ENCODE measurements at regions not wholly inside any gene's neighbourhood (a gene's known extent, or its start where the extent isn't known, plus 50 kb on each side); places are given as distances from the start of the nearest gene placed in this dataset.

- Mint-ChIP-seq H3K27ac (no peak overlapping the region), H3K27me3 (ENCODE audit: low read depth) (no peaks in the 10 kb centered on the region), H3K36me3 (ENCODE audit: low read depth) (no peaks in the 10 kb centered on the region), H3K9me3 (no peaks in the 10 kb centered on the region), H3K4me3 (no peak overlapping the region), H3K4me1 (ENCODE audit: low read depth) (no peaks in the 10 kb centered on the region)
Observed at GRCh38 chr16:74199066-74199841, 97.4 kb upstream of the PSMD7 start.

DNA sequence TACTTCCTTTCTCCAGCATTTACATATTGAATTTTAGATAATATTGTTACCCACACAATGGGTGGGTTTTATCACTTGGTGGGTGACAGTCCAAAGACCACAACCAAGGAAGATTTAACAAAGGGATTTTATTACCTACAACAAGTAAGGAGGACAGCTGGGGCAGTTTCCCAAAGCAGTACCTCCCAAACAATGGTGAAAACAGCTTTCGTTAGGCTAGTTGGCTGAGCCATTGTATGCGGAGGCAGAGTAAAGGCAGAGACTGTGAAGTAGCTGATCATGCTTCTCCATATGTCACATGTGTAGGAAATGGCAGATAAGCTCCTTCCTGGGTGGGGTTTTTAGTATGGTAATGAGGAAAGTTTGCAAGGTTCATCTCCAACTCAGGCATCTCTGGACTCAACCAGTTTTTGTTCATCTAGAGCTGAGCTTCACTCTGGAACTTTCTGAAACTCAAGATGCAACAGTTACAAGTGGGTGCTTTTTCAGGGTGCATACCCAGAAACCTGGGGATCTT is 104.3 kb upstream of the PSMD7 start:
- Mint-ChIP-seq H3K27ac (no peak overlapping the region), H3K9me3 (no peaks in the 10 kb centered on the region), H3K36me3 (ENCODE audit: low read depth) (no peaks in the 10 kb centered on the region), H3K4me3 (no peak overlapping the region), H3K4me1 (ENCODE audit: low read depth) (no peaks in the 10 kb centered on the region), H3K27me3 (ENCODE audit: low read depth) (no peaks in the 10 kb centered on the region)

DNA sequence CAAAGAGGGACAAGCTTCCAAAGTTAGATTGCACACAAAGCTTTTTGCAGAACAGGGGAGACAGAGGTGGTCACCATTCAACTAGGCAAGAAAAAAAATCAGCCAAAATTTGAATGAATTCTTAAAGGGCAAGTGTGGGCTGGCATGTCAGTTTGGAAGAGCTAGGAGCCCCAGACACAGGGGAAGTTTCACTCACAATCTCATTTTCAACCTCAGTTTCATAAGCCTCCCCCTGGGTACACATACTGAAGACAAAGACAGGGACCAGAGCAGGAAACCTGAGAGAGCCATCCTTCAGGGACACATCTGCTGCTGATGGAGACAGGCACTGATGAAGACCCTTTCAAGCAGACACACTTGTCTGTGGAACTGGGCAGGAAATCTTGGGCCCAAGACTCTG is 106.3 kb upstream of the PSMD7 start:
- no peaks in the 10 kb centered on the region for H3K36me3 Mint-ChIP-seq (ENCODE audit: low read depth)
- no peak overlapping the region for H3K4me3 Mint-ChIP-seq
- no peaks in the 10 kb centered on the region for H3K27me3 Mint-ChIP-seq (ENCODE audit: low read depth)
- H3K4me1 Mint-ChIP-seq (ENCODE audit: low read depth), result no peaks in the 10 kb centered on the region
- H3K9me3 Mint-ChIP-seq, result peaks cover 6% of the 10 kb centered on the region
- no peak overlapping the region for H3K27ac Mint-ChIP-seq

DNA sequence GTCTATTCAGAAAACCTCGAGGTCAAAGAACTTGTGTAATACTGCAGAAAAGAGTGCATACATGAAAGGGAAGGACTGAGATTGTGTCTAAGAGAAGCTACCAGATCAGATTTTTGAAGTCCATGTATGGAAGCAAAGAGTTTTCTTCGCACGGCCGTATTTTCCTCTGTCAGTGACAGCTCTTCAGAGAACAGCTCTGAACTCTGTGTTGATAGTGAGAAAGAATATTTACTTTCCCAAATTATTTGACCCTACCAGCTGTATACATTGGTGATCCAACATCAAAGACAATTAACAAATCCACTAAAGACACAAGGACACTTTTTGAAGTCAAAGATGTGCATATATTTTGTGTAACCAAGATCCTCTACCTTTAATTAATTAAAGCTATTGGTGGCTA is 107.8 kb upstream of the PSMD7 start:
- Mint-ChIP-seq H3K27me3 (ENCODE audit: low read depth) (no peaks in the 10 kb centered on the region), H3K9me3 (peaks cover 6% of the 10 kb centered on the region), H3K4me1 (ENCODE audit: low read depth) (no peaks in the 10 kb centered on the region), H3K36me3 (ENCODE audit: low read depth) (no peaks in the 10 kb centered on the region), H3K4me3 (no peak overlapping the region), H3K27ac (no peak overlapping the region)

- Mint-ChIP-seq H3K36me3 (ENCODE audit: low read depth) (no peaks in the 10 kb centered on the region), H3K27ac (no peak overlapping the region), H3K4me3 (no peak overlapping the region), H3K4me1 (ENCODE audit: low read depth) (no peaks in the 10 kb centered on the region), H3K27me3 (ENCODE audit: low read depth) (no peaks in the 10 kb centered on the region), H3K9me3 (peaks cover 9% of the 10 kb centered on the region)
Observed at GRCh38 chr16:74186561-74186971, 110.0 kb upstream of the PSMD7 start.

GRCh38 chr16:74184839-74185238 is 111.8 kb upstream of the PSMD7 start:
- no peaks in the 10 kb centered on the region for H3K27me3 Mint-ChIP-seq (ENCODE audit: low read depth)
- no peak overlapping the region for H3K4me3 Mint-ChIP-seq
- H3K36me3 Mint-ChIP-seq (ENCODE audit: low read depth), result no peaks in the 10 kb centered on the region
- H3K4me1 Mint-ChIP-seq (ENCODE audit: low read depth), result no peaks in the 10 kb centered on the region
- no peak overlapping the region for H3K27ac Mint-ChIP-seq
- peaks cover 9% of the 10 kb centered on the region for H3K9me3 Mint-ChIP-seq

DNA sequence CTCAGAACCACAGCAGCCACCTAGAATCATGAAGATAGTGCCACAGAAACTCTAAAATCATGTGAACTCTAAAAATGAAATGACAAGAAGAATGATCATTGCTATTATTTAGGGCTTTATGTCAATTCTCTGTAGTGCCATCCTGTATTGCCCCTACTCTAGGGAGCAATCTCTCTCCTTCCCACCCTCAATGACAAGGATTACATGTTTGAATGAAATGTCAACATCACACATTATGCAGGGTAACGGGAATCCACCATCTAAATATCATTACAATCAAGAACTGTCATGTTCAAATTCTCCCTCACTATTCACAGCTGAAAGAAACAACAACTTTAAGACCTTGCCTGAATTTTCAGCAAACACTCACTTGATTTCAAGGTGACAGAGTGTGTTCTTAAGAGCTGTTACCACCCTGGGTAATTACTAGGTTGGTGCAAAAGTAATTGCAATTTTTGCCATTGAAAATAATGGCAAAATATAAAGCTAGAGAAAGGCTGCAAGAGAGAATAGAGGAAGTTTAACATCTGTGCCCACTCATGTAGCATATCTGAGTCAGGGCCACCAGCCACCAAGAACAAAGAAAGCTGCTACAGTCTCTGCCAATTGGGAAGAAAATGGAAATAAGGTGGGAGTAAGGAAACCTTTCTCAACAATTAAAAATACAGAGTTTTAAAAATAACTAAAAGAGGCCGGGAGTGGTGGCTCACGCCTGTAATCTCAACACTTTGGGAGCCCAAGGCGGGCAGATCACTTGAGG is 112.8 kb upstream of the PSMD7 start:
- Mint-ChIP-seq H3K27ac (no peak overlapping the region), H3K27me3 (ENCODE audit: low read depth) (no peaks in the 10 kb centered on the region), H3K9me3 (peaks cover 9% of the 10 kb centered on the region), H3K36me3 (ENCODE audit: low read depth) (no peaks in the 10 kb centered on the region), H3K4me3 (no peak overlapping the region), H3K4me1 (ENCODE audit: low read depth) (no peaks in the 10 kb centered on the region)

GRCh38 chr16:74169687-74170376 is 126.8 kb upstream of the PSMD7 start:
- Mint-ChIP-seq H3K9me3 (no peaks in the 10 kb centered on the region), H3K27me3 (ENCODE audit: low read depth) (no peaks in the 10 kb centered on the region), H3K4me1 (ENCODE audit: low read depth) (no peaks in the 10 kb centered on the region), H3K36me3 (ENCODE audit: low read depth) (no peaks in the 10 kb centered on the region), H3K4me3 (no peak overlapping the region), H3K27ac (no peak overlapping the region)

DNA sequence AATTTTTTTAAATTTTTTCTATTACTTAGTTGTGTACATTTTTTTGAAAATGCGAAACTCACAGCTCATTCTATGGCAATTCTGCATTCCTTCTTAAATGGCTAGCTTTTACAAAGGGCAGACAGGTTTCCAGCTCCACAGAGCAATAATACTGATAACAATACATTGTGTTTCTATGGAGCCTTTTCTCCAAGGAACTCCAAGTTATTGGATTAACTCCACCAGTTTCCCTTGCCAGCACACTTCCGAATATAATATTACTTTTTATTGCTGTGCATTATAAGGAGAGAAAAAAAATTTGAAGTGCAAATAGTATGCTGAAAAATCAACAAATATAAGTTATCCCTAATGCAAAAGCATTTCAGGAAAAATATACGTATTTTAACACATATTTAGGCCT is 127.5 kb upstream of the PSMD7 start:
- Mint-ChIP-seq H3K4me3 (no peak overlapping the region), H3K9me3 (no peaks in the 10 kb centered on the region), H3K27me3 (ENCODE audit: low read depth) (no peaks in the 10 kb centered on the region), H3K27ac (no peak overlapping the region), H3K36me3 (ENCODE audit: low read depth) (no peaks in the 10 kb centered on the region), H3K4me1 (ENCODE audit: low read depth) (no peaks in the 10 kb centered on the region)

- Mint-ChIP-seq H3K27ac (no peak overlapping the region), H3K9me3 (no peaks in the 10 kb centered on the region), H3K27me3 (ENCODE audit: low read depth) (no peaks in the 10 kb centered on the region), H3K36me3 (ENCODE audit: low read depth) (no peaks in the 10 kb centered on the region), H3K4me3 (no peak overlapping the region), H3K4me1 (ENCODE audit: low read depth) (no peaks in the 10 kb centered on the region)
Observed at GRCh38 chr16:74168445-74168844, 128.2 kb upstream of the PSMD7 start.

GRCh38 chr16:74166456-74166855 is 130.2 kb upstream of the PSMD7 start:
- H3K27ac Mint-ChIP-seq, result no peak overlapping the region
- H3K36me3 Mint-ChIP-seq (ENCODE audit: low read depth), result no peaks in the 10 kb centered on the region
- no peaks in the 10 kb centered on the region for H3K9me3 Mint-ChIP-seq
- H3K4me1 Mint-ChIP-seq (ENCODE audit: low read depth), result no peaks in the 10 kb centered on the region
- no peak overlapping the region for H3K4me3 Mint-ChIP-seq
- H3K27me3 Mint-ChIP-seq (ENCODE audit: low read depth), result no peaks in the 10 kb centered on the region

- Mint-ChIP-seq H3K4me3 (no peak overlapping the region), H3K27me3 (ENCODE audit: low read depth) (no peaks in the 10 kb centered on the region), H3K4me1 (ENCODE audit: low read depth) (no peaks in the 10 kb centered on the region), H3K36me3 (ENCODE audit: low read depth) (no peaks in the 10 kb centered on the region), H3K9me3 (no peaks in the 10 kb centered on the region), H3K27ac (no peak overlapping the region)
Observed at GRCh38 chr16:74165566-74166080, 131.0 kb upstream of the PSMD7 start.

DNA sequence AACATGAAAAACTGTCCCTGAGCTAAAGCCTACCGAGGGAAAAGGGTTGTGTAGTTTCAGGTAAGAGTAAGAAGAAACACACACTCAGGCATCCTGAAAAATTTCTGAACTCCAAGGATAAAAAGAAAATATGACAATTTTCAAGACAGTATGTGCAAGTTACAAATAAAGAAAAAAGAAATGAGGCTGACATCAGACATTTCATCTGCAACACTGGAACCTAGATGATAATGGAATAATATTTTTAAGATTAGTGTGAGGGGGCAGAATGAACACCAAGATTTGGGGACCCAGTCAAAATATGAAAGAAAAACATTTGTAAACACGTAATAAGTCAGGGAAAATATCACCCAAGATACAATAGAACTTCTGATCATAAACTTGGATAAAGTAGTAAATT is 135.9 kb upstream of the PSMD7 start:
- Mint-ChIP-seq H3K4me1 (ENCODE audit: low read depth) (no peaks in the 10 kb centered on the region), H3K4me3 (no peak overlapping the region), H3K36me3 (ENCODE audit: low read depth) (no peaks in the 10 kb centered on the region), H3K27me3 (ENCODE audit: low read depth) (no peaks in the 10 kb centered on the region), H3K9me3 (no peaks in the 10 kb centered on the region), H3K27ac (no peak overlapping the region)

DNA sequence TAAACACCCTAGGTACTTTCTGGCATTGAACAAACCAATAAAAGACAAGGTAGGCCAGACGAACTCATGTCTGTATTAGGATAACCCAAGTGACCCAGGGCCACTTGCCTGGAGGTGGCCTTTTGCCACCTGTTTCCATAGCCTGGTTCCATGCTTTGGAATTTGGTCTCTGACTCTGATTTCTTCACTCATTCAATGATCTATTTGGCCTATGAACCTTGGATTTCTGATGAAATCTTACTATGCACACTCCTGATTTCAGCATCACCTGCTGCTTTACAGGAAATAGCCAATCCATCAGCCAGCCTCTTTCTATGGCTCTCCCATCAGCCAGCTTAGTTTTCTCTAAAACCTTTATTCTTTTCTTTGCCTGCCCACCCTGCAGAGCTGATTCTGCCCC is 142.8 kb upstream of the PSMD7 start:
- Mint-ChIP-seq H3K36me3 (ENCODE audit: low read depth) (no peaks in the 10 kb centered on the region), H3K9me3 (no peaks in the 10 kb centered on the region), H3K4me1 (ENCODE audit: low read depth) (no peaks in the 10 kb centered on the region), H3K27ac (no peak overlapping the region), H3K4me3 (no peak overlapping the region), H3K27me3 (ENCODE audit: low read depth) (no peaks in the 10 kb centered on the region)
